ENCODE measurements at regions not wholly inside any gene's neighbourhood (a gene's known extent, or its start where the extent isn't known, plus 50 kb on each side); places are given as distances from the start of the nearest gene placed in this dataset.

- RAD21 ChIA-PET (ENCODE audit: low non-redundant PET in 1 of 2, low total read pairs in 2 of 2, uncharacterized antibody in 2 of 2, unreplicated experiment in 2 of 2) = interaction anchor here in 1 of 2 experiments (0.7 kb wide), 1 partner anchor 564 kb away, joined by 3 read pairs; no protein-coding TSS in a partner anchor
- no peaks in the 10 kb centered on the region for H3K36me3 ChIP-seq (ENCODE audit: control insufficient read depth in 1 of 2, insufficient read depth in 2 of 2, low read length in 2 of 2)
- no peak for ATAC-seq
- no peak overlapping the region for H3K4me2 ChIP-seq (ENCODE audit: low read length)
- H3K27ac ChIP-seq (ENCODE audit: low read depth, low read length) = no peak overlapping the region
- DNase-seq (ENCODE audit: low read depth, low spot score) = no peak
- no TSS peak for BruUV-seq (replicated peaks)
- no peak overlapping the region for H2AFZ ChIP-seq (ENCODE audit: low read depth, low read length, poor library complexity, severe bottlenecking)
- POLR2A ChIA-PET = no interaction called here
- no peak overlapping the region for H3K4me3 ChIP-seq (replicated peaks in 1 of 2; ENCODE audit: low read depth in 1 of 2, low read length in 2 of 2)
- no peak overlapping the region for H3K9ac ChIP-seq (ENCODE audit: low read length)
- H3K27me3 ChIP-seq (ENCODE audit: insufficient read depth, low read length) = no peaks in the 10 kb centered on the region
- H3K79me2 ChIP-seq (ENCODE audit: insufficient read depth, low read length) = no peaks in the 10 kb centered on the region
- H4K20me1 ChIP-seq (ENCODE audit: insufficient read depth) = no peaks in the 10 kb centered on the region
- no peaks in the 10 kb centered on the region for H3K4me1 ChIP-seq (ENCODE audit: control insufficient read depth in 1 of 2, insufficient read depth in 2 of 2, low read length in 2 of 2)
- H3K9me3 ChIP-seq (ENCODE audit: control insufficient read depth in 1 of 2, insufficient read depth in 1 of 2, low read depth in 1 of 2, low read length in 2 of 2) = no peaks in the 10 kb centered on the region
- CTCF ChIA-PET = no interaction called here
- intact Hi-C loops (cut with micrococcal nuclease) = no loop called here
- TF ChIP-seq RAD21 (IDR thresholded peaks at IDR 0.05; ENCODE audit: low read depth) (no peak), SP1 (IDR thresholded peaks at IDR 0.05; ENCODE audit: low read depth) (no peak), YY1 (IDR thresholded peaks at IDR 0.05; ENCODE audit: extremely low read depth, insufficient replicate concordance, low read depth, low read length) (no peak), POLR2AphosphoS5 (IDR thresholded peaks at IDR 0.05; ENCODE audit: low read depth, low read length) (no peak), EZH2phosphoT487 (IDR thresholded peaks at IDR 0.05; ENCODE audit: borderline replicate concordance) (no peak), JUND (IDR thresholded peaks at IDR 0.05) (no peak)
- TF ChIP-seq, protein P1, sequence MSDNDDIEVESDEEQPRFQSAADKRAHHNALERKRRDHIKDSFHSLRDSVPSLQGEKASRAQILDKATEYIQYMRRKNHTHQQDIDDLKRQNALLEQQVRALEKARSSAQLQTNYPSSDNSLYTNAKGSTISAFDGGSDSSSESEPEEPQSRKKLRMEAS (IDR thresholded peaks at IDR 0.05) = no peak
- H3K9me2 ChIP-seq (ENCODE audit: insufficient read depth) = no peaks in the 10 kb centered on the region
Measured at GRCh38 chr12:13836099-13836498, 145.3 kb downstream of the GRIN2B start.

DNA sequence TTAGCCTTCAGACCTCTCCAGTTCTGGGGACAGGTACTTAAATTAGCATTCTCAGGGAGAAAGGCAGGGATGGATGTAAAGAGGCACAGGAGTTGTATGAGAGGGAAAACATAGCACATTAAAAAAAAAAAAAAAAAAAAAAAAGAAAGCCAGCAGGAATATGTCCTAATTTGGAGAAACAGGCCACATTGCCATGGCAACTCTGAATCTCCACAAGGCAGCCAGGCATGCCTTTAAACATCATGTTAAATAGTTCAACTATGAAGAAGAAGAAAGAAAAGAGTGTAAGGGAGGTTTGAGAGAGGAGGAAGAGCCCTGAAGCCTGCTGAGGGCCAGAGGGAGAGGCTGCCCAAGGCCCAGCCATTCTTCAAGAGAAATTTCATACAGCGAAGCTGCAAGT lies 145.8 kb downstream of the GRIN2B start:
- ChIA-PET POLR2A (no interaction called here), RAD21 (ENCODE audit: low non-redundant PET in 1 of 2, low total read pairs in 2 of 2, uncharacterized antibody in 2 of 2, unreplicated experiment in 2 of 2) (interaction anchor here in 1 of 2 experiments (0.7 kb wide), 1 partner anchor 564 kb away, joined by 3 read pairs; no protein-coding TSS in a partner anchor), CTCF (no interaction called here)
- H3K27ac ChIP-seq (ENCODE audit: low read depth, low read length) = no peak overlapping the region
- no peaks in the 10 kb centered on the region for H3K4me1 ChIP-seq (ENCODE audit: control insufficient read depth in 1 of 2, insufficient read depth in 2 of 2, low read length in 2 of 2)
- no peaks in the 10 kb centered on the region for H3K79me2 ChIP-seq (ENCODE audit: insufficient read depth, low read length)
- TF ChIP-seq EZH2phosphoT487 (IDR thresholded peaks at IDR 0.05; ENCODE audit: borderline replicate concordance) (no peak), POLR2AphosphoS5 (IDR thresholded peaks at IDR 0.05; ENCODE audit: low read depth, low read length) (no peak), EGR1 (IDR thresholded peaks at IDR 0.05; ENCODE audit: low read depth) (no peak), YY1 (IDR thresholded peaks at IDR 0.05; ENCODE audit: extremely low read depth, insufficient replicate concordance, low read depth, low read length) (no peak), CBX3 (IDR thresholded peaks at IDR 0.05; ENCODE audit: low read depth) (no peak), SRF (IDR thresholded peaks at IDR 0.05; ENCODE audit: low read depth) (no peak), TCF7L2 (IDR thresholded peaks at IDR 0.05; ENCODE audit: borderline replicate concordance, extremely low read depth, insufficient read depth, insufficient read length) (no peak), EZH2 (IDR thresholded peaks at IDR 0.05) (no peak), POLR2A (IDR thresholded peaks at IDR 0.05; ENCODE audit: borderline replicate concordance, extremely low read depth, insufficient read depth, insufficient read length) (no peak), ZFX (IDR thresholded peaks at IDR 0.05) (no peak), CEBPB (IDR thresholded peaks at IDR 0.05; ENCODE audit: low read depth) (no peak), ELF1 (IDR thresholded peaks at IDR 0.05; ENCODE audit: borderline replicate concordance, low read depth) (no peak), FOSL1 (IDR thresholded peaks at IDR 0.05; ENCODE audit: low read depth) (no peak)
- TF ChIP-seq, protein P1 (IDR thresholded peaks at IDR 0.05) = no peak
- TF ChIP-seq, protein P2, sequence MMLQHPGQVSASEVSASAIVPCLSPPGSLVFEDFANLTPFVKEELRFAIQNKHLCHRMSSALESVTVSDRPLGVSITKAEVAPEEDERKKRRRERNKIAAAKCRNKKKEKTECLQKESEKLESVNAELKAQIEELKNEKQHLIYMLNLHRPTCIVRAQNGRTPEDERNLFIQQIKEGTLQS (IDR thresholded peaks at IDR 0.05) = no peak
- TF ChIP-seq, protein P3, sequence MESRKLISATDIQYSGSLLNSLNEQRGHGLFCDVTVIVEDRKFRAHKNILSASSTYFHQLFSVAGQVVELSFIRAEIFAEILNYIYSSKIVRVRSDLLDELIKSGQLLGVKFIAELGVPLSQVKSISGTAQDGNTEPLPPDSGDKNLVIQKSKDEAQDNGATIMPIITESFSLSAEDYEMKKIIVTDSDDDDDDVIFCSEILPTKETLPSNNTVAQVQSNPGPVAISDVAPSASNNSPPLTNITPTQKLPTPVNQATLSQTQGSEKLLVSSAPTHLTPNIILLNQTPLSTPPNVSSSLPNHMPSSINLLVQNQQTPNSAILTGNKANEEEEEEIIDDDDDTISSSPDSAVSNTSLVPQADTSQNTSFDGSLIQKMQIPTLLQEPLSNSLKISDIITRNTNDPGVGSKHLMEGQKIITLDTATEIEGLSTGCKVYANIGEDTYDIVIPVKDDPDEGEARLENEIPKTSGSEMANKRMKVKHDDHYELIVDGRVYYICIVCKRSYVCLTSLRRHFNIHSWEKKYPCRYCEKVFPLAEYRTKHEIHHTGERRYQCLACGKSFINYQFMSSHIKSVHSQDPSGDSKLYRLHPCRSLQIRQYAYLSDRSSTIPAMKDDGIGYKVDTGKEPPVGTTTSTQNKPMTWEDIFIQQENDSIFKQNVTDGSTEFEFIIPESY (IDR thresholded peaks at IDR 0.05; ENCODE audit: extremely low read depth, insufficient replicate concordance, low read length) = no peak
- H3K4me3 ChIP-seq (replicated peaks in 1 of 2; ENCODE audit: low read depth in 1 of 2, low read length in 2 of 2) = no peak overlapping the region
- intact Hi-C loops (cut with micrococcal nuclease) = no loop called here
- no peaks in the 10 kb centered on the region for H3K27me3 ChIP-seq (ENCODE audit: insufficient read depth, low read length)
- DNase-seq (ENCODE audit: low read depth, low spot score) = no peak
- H3K36me3 ChIP-seq (ENCODE audit: control insufficient read depth in 1 of 2, insufficient read depth in 2 of 2, low read length in 2 of 2) = no peaks in the 10 kb centered on the region
- no peaks in the 10 kb centered on the region for H4K20me1 ChIP-seq (ENCODE audit: insufficient read depth)
- H3K9ac ChIP-seq (ENCODE audit: low read length) = no peak overlapping the region
- H3K4me2 ChIP-seq (ENCODE audit: low read length) = no peak overlapping the region
- H2AFZ ChIP-seq (ENCODE audit: low read depth, low read length, poor library complexity, severe bottlenecking) = no peak overlapping the region
- no TSS peak for BruUV-seq (replicated peaks)
- ATAC-seq = no peak
- no peaks in the 10 kb centered on the region for H3K9me3 ChIP-seq (ENCODE audit: control insufficient read depth in 1 of 2, insufficient read depth in 1 of 2, low read depth in 1 of 2, low read length in 2 of 2)
- no peaks in the 10 kb centered on the region for H3K9me2 ChIP-seq (ENCODE audit: insufficient read depth)

All from HCT116 (cell line).